Stimulated activated CD4-positive, alpha-beta T cell treated with anti-CD3 and anti-CD28 coated beads, Interleukin-12 subunit alpha, Interleukin-12 subunit beta, amount 100 ng/mL, for 48 hours (primary cell): ENCODE measurements at regions not wholly inside any gene's neighbourhood (a gene's known extent, or its start where the extent isn't known, plus 50 kb on each side); places are given as distances from the start of the nearest gene placed in this dataset.

Experiments
- DNase-seq, 3 donors: peaks; one replicate each; pipeline ENCODE4 v3.0.0-alpha.2; 2020; ENCODE audit warnings: low read depth in 2 of 3, low spot score in 1 of 3

DNA sequence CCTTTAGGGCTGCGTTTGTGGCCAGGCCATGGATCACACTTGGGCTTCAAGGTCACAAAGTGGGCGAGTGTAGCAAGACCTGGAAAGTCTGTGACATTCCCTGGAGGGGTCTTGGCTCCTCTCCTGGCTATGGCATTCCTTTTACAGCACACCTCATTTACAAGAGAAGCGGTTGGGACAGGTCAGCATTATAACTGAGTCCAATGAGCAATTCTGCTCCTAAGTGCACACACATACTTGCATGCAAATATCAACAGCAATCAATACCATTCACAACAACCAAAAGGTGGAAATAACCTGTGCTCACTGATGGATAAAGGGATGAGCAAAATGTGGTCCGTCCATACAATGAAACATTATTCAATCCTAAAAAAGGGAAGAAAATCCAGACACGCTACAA, 298.2 kb downstream of the CTTN start:
- DNase-seq: no peak

DNA sequence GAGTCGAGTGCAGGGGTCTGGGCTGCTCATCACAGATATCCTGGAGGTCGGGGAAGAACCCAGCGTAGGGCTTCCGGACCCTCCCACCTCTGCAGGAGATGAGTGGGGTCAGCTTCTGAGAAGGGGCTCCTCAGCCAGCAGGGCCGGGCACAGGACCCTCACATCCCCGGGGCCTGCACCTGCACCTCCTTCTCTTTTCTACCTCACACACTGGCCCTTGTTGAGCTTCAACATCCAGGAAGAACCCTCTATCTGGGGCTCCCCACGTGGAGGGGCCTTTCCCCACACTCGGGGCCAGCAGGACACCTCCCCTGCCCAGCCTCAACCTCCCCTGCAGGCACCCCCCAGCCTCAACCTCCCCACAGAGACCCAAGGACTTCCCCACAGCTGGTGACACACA, 299.4 kb downstream of the CTTN start:
- DNase-seq: no peak

DNA sequence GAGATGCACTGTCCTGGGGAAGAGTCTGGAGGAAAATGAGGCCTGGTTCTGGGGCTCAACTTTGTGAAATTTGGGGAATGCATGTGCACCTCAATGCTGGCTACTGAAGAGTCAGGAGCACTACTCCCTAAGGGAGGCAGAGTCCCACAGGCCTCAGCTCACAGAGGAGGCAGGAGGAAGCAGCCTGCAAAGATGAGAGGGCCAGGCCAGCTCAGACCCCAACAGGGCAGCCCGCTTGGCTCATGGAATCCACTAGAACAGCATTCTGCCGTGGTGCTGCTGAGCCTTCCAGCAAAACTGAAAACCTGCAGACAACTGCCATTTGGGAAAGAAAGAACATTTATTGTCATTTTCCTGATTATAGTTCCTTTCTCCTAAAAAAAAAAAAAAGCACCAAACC, 300.5 kb downstream of the CTTN start:
- DNase-seq: no peak

DNA sequence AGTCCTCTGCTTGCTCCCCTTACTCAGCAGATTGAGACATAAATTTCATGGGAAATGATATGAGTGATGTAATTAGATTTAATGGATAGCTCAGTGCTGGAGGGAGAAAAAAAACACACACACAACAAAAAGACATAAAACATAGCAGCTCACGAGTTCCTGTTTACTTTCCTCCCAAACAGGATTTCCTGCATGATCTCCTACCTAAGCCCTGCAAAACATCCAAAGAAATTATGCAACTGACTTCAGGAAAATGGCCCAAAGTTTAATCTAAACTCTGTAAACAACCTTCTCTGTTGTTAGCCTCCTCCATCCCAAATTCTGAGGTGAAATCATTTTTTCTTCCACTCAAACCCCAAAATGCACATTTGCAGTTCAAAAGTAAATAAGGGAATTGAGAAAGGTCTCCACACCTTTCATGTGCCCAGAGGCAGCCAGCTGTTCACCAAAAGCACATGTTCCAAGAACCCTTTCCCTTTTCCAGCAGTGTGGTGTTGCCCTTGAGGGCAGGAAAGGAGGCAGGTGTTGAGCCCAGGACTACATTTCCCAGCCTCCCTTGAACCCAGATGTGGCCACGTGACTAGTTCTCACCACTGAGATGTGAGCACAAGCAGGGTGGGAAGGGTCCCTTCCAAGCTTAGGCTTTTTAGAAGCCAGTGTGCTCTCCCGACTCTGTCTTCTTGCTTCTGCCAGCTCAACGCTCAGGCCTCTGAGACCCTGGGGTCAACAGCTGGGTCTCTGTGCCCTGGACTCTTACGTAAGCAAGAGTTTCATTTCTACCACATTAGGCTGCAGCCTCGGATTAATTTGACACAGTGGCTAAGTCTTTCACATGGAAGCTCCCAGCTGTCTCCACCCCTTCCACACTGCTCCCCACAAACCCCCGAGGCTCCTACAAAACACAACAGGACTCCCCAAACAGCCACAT, 301.2 kb downstream of the CTTN start:
- no peak for DNase-seq

DNA sequence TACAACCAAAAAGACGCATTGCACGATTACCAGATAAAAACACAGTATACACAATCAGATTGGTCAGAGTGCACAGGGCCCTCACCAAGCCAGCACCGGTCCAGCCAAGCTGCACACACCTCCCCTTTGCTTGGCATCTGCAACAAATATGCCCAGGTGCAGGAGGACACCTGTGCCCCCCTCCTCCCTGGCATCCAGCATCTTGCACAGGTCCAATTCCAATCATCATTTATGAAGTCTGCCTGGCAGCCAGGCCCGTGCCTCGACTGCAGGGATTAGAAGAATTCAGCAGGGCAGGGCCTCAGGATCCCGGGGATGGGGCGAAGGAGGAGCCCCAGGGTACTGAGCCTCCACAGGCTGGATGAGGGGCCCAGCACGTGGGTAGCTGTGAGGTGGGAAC, 302.1 kb downstream of the CTTN start:
- no peak for DNase-seq

DNA sequence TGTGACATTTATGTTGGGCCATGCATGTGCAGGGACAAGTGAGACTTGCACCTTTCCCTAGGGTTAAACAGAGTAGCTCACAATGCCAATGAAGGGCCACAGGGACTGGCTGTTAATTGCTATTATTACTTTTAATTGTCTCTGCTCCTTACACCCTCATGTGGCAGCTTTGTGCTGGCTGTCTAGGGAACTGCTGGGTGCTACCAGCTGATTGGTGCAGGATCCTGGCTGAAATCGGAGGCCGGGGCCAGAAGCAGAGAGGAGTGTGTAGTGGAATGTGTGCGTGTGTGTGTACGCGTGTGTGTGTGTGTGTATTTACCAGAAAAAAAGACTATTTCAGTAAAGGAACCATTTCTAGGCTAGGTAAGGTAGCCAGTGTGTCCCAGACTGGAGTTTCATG, 302.5 kb downstream of the CTTN start:
- no peak for DNase-seq

DNA sequence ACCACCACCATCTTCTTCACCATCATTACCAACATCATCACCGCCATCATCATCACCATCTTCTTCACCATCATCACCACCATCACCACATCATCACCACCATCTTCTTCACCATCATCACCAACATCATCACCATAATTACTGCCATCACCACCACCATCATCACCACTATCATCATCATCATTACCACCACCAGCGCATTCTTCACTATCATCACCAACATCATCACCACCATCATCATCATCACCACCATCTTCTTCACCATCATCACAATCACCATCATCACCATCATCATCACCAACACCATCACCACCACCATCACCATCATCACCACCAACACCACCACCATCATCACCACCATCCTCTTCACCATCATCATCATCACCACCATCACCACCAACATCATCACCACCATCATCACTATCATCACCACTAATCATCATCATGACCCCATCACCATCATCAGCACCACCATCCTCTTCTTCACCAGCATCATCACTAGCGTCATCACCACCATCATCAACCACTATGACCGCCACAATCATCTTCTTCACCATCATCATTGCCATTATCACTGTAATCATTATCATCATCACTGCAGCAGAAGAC, 303.8 kb downstream of the CTTN start:
- no peak for DNase-seq

DNA sequence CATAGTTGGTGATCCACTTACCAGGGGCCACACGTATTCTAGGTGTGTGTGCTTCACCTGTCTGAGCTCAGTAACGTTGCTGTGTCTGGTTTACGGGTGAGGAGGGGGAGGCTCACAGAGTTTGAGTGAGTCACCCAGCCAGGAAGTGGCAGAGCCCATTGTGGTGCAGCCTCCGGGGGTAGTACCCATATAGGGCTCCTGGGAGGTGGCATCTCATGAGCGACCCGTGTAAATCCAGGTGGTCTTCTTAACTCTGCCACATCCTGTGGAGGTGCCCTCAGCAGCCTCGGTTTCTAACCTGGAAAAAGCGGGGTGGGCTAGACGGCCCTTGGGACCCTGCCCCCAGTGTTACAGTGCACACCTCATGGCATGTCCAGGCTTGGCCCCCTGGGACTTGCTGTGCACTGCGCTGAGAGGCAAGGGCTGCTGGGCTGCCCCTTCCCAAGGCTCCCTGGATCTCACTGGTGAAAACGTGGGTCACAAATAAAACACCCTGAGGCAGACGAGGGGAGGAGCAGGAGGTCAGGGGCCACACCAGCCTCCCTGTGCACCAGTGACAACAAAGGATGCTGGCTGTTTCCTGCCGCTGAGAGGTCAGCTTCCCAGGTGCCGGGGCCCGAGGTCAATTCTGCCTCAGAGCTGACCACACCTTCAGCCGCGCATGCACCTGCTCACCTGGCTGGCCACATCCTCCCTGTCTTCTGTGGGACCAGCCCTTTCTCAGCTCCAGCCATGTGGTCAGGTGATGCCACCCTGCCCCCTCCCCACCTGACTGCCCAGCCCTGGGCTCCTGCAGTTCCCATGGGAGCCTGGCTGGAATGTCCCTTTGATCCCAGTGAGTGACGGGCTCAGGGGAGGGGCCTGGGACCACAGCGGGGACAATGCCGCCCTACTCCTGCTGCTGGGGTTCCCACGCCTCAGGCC, 305.1 kb downstream of the CTTN start:
- DNase-seq: no peak

DNA sequence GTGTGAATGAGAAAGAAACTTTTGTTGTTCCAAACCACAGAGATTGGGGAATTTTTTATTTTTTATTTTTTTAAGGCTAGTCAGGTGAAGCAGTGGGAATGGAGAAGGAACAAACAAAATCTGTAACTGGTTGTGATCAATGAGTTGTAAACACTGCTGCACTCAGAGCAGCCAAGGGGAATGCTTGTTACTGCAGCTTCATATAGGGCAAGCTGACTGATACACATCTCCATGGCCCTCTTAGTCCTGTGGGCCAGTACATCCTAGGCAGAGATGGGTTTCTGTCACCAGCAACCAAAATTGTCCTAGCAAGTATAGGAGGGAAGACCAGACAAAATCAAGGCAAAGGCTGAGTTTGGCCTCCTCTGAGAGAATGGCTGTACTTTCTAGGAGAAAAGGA, 306.8 kb downstream of the CTTN start:
- DNase-seq: no peak

DNA sequence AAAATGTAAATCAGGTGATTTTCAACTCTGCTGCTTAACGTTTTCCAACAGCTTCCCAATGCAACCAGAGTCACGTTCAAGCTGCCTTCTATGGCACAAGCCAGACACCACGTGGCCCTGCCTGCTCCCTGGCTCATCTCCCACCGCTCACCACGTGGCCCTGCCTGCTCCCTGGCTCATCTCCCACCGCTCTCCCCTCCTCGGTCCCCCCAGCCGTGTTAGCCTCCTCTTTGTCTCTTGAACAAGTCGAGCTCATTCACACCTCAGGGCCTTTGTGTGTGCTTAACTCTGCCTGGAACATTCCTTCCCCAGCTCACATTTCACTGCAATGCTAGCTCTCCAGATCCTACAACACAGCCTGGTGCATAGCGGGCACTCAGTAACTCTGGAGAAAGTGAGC, 307.6 kb downstream of the CTTN start:
- DNase-seq: no peak

DNA sequence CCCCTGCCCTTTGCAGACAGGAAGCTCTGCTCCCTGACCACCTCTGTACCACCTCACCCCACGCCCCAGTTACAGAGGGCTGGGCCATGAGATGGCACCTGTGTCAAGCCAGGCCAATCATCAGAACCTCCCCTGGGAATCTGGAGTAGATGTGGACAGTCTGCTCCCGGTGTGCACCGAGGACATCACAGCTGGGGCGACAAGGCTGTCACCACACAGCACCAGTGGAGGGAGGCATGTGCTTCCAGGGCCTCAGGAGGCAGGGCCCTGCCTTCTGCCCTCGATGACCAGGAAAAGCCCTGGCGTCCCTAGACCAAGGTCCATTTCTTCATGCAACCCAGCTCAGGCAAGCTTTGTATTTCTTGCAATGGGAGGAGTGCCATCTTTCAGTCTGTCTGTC, 309.5 kb downstream of the CTTN start:
- DNase-seq: no peak

DNA sequence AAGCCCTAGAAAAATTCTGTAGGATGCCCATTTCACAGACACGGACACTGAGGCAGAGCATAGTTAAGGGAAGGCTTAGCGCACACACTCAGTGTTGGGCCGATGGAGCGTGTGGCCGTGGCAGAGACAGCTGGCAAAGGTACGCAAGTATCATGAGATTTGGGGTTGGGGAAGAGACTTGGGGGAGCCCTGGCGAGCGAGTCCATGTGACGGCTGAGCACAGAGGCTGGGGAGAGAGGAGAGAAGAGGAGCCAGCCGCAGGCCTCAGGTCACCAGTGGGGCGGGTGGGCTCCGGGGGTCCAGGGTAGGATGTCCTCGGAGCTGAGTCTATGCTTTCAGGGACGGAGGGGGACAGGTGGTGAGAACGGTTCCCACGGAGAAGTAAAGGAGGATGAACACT, 311.3 kb downstream of the CTTN start:
- no peak for DNase-seq

DNA sequence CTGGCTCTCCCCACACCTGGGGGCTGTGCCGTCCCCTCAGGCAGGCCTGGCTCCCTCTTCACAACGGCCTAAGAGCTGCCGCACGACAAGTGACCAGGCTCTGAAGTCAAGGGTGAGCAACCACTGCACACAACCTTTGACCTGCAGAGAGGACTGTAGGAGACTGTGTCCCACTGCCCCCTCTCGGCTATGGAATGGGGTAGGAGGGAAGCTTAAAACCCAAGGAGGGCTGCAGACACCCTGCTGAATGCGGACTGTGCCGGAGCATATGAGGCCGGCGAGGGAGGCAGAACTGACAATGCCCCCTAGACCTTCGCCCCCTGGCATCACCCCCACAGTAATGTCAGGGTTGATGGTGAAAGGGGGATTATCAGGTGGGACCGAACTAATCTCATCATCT, 311.9 kb downstream of the CTTN start:
- no peak for DNase-seq

DNA sequence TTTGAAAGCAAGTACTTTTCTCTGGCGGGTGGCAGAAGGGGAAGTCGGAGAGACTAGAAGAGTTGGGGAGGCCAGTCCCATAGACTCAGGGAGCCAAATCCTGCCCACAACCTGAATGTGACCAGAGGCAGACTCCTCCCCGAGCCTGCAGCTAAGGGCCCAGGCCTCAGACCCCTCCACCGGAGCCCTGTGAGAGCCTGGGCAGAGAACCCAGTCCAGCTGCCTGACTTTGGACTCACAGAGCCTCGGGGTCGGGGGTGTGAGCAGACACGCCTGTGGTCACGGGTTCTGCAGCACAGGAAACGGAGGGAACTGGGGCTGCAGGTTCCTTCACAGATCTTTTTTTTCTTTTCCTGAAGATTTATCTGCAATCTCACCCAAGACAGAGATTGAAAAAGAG, 312.3 kb downstream of the CTTN start:
- no peak for DNase-seq

DNA sequence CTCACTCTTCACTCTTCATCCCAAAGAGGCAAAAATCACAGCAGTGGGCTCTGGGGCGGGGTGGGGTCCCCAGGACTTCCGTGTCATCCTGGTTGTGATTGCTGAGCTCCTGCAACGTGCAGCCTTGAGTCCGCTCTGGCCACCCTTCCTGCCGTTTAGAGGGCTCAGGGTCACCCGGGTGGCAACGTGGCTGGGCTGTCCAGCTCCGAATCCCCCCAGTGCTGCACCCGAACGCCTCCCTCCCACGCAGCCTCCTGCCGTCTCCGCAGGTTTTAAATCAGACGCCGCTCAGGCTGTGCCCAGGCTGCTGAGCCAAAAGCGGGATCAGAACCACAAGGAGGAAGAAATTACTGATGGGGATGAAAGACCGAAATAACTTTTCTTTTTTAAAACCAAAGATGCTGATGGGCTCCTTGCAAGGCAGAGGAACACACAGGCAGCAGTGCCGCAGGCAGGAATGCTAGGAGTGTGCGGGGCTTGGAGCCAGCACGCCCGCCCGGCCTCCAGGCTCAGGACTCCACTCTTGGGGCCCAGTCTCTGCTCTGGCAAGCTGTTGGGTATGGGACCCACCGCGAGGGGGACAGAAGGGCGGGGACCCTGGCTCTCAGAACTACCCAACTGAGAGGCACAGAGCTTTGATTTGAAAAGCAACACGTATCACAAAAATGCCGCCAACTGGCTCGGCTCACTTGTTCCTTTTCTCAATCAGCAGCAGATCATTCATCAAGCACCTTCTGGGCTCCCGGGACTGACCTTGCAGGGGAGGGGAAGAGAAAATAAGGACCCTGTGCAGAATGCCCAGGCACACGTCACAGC, 313.0 kb downstream of the CTTN start:
- DNase-seq: no peak

DNA sequence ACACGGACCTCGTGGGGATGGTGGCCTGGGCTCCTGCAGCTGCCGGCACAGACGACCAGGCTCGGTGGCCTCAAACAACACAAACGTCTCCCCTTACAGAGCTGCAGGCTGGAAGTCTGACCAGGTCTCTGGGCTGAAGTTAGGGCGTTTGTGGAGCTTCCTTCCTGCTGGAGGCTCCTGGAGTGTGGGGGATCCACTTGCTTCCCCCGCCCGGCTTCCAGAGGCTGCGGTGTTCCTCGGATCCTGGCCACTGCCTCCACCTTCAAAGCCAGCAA, 313.5 kb downstream of the CTTN start:
- no peak for DNase-seq

DNA sequence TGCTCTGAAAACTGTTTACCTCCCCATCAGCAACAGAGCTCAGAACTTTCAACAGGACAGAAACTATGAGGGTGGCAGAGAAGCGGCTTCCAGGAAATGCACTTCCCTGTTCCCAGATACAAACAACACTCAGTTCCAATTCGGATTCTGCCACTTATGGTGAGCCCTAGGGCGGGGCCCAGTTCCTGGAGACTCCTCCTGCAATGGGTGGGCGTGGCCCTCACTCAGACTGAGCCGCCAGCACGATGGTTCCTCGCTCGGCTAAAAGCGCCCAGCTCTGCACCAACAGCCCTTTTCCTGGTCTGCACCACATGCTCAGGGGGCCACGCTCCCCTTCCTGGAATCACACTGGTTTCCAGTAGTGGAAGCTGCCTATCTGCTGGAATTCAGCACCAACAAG, 314.1 kb downstream of the CTTN start:
- no peak for DNase-seq

DNA sequence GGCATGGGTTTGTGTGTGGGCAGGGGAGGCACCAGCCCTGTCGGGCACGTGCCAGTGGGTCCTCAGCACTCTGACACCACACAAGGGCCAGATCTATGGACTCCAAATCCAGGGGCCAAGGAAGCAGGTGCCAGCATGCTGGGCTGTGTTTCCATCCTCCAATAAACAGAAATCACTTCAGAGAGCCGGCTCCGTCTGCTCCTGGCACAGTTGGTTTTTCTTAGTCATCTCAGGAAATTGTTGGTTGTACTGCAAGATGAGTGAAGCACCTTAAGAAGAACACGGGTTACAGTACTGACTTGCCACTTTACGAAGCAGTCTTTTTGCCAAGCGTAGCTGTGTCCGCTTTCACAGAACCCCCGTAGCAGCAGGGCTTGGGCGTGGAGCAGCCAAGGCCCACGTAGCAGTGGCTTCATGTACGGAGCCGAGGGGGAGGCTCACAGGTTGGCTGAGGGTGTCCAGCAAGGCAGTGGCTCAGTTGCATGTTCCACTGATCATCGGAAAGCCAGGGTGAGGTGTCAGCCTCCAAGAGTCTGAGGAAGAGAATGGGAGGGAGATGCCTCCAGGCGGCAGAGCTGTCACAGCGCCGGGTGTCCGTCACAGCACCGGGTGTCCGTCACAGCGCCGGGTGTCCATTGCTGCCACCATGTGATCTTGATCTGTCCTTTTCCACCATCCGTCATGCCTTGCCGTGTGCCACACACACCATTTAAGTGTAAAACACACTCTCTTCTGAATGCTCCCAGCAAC, 314.9 kb downstream of the CTTN start:
- DNase-seq: no peak

DNA sequence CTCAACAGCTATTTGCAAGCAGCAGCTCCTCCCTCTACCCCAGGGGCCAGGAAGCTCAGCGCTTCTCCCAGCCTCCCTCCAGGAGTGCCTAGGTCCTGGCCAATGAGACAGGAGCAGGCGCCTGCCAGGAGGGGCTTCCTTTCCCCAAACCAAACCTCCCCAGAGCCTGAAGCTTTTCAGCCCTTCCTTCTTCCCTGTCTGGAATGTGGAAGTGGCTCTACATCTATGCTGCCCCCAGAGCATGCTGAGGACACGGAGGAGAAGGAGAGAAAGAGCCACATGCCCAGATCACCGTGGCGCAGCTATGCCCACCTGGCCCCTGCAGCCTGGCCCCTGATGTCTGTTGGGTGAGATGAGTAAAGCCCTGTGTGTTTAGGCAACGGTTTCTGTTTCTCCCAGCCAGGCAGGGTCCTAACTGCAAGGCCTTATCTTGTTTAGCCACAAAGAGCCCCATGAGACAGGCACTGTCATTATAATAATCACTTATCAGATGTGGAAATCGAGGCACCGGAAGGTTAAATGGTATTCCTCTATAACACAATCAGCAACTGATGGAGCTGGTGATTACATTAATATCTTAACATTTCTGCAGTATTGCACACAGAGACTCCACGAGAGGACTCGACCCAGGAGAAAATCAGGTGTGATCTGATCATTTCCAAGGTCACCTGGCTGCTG, 315.8 kb downstream of the CTTN start:
- no peak for DNase-seq
